ENCODE measurements at regions not wholly inside any gene's neighbourhood (a gene's known extent, or its start where the extent isn't known, plus 50 kb on each side); places are given as distances from the start of the nearest gene placed in this dataset.

- DNase-seq (ENCODE audit: low spot score) (no peak), FAIRE-seq (no peak)
Measured at GRCh38 chr14:100955201-100955600, 51.7 kb upstream of the RTL1 start.

- no peak for DNase-seq (ENCODE audit: low spot score)
- FAIRE-seq: no peak
Measured at GRCh38 chr14:100962494-100962893, 59.0 kb upstream of the RTL1 start.

- FAIRE-seq: no peak
- no peak for DNase-seq (ENCODE audit: low spot score)
Measured at GRCh38 chr14:100965296-100965695, 61.8 kb upstream of the RTL1 start.

GRCh38 chr14:100967178-100967577 is 63.7 kb upstream of the RTL1 start:
- FAIRE-seq (no peak), DNase-seq (ENCODE audit: low spot score) (no peak)

GRCh38 chr14:100967930-100968329 is 64.4 kb upstream of the RTL1 start:
- DNase-seq (ENCODE audit: low spot score): no peak
- FAIRE-seq: no peak

GRCh38 chr14:100972118-100972897 is 68.8 kb upstream of the RTL1 start:
- FAIRE-seq (no peak), DNase-seq (ENCODE audit: low spot score) (no peak)

GRCh38 chr14:100975671-100976070 is 72.1 kb upstream of the RTL1 start:
- FAIRE-seq (no peak), DNase-seq (ENCODE audit: low spot score) (no peak)

- no peak for FAIRE-seq
- no peak for DNase-seq (ENCODE audit: low spot score)
Measured at GRCh38 chr14:100979079-100979478, 75.6 kb upstream of the RTL1 start.

GRCh38 chr14:100979780-100980179 is 76.3 kb upstream of the RTL1 start:
- FAIRE-seq: no peak
- no peak for DNase-seq (ENCODE audit: low spot score)

- DNase-seq (ENCODE audit: low spot score) (no peak), FAIRE-seq (no peak)
Measured at GRCh38 chr14:100980823-100981222, 77.3 kb upstream of the RTL1 start.

- no peak for FAIRE-seq
- no peak for DNase-seq (ENCODE audit: low spot score)
Measured at GRCh38 chr14:100981809-100982208, 78.3 kb upstream of the RTL1 start.

GRCh38 chr14:100982353-100982752 is 78.8 kb upstream of the RTL1 start:
- FAIRE-seq: no peak
- no peak for DNase-seq (ENCODE audit: low spot score)

- no peak for DNase-seq (ENCODE audit: low spot score)
- no peak for FAIRE-seq
Measured at GRCh38 chr14:100982762-100983161, 79.2 kb upstream of the RTL1 start.

GRCh38 chr14:100983710-100984109 is 80.2 kb upstream of the RTL1 start:
- no peak for FAIRE-seq
- DNase-seq (ENCODE audit: low spot score): no peak

GRCh38 chr14:100988011-100988410 is 84.5 kb upstream of the RTL1 start:
- DNase-seq (ENCODE audit: low spot score): no peak
- FAIRE-seq: no peak

- FAIRE-seq: no peak
- DNase-seq (ENCODE audit: low spot score): peak; percentile 26
Measured at GRCh38 chr14:100988411-100988900, 84.9 kb upstream of the RTL1 start.

- DNase-seq (ENCODE audit: low spot score) (no peak), FAIRE-seq (no peak)
Measured at GRCh38 chr14:100988956-100989355, 85.4 kb upstream of the RTL1 start.

GRCh38 chr14:100989924-100990323 is 86.4 kb upstream of the RTL1 start:
- DNase-seq (ENCODE audit: low spot score) (no peak), FAIRE-seq (no peak)

GRCh38 chr14:100994082-100994481 is 90.6 kb upstream of the RTL1 start:
- no peak for DNase-seq (ENCODE audit: low spot score)
- no peak for FAIRE-seq

- DNase-seq (ENCODE audit: low spot score) (no peak), FAIRE-seq (no peak)
Measured at GRCh38 chr14:100994756-100995330, 91.3 kb upstream of the RTL1 start.

- DNase-seq (ENCODE audit: low spot score) (no peak), FAIRE-seq (no peak)
Measured at GRCh38 chr14:101000711-101001250, 97.3 kb upstream of the RTL1 start.

GRCh38 chr14:101001311-101002069 is 98.0 kb upstream of the RTL1 start:
- no peak for DNase-seq (ENCODE audit: low spot score)
- no peak for FAIRE-seq
